ENCODE measurements at regions not wholly inside any gene's neighbourhood (a gene's known extent, or its start where the extent isn't known, plus 50 kb on each side); places are given as distances from the start of the nearest gene placed in this dataset.

GRCh38 chr4:106766519-106766918, 269.6 kb downstream of the DKK2 start:
- DNase-seq, result no peak

GRCh38 chr4:106764774-106765173, 271.3 kb downstream of the DKK2 start:
- DNase-seq, result no peak

- DNase-seq, result no peak
Measured at GRCh38 chr4:106762666-106763443, 273.3 kb downstream of the DKK2 start.

- no peak for DNase-seq
Measured at GRCh38 chr4:106753426-106753825, 282.7 kb downstream of the DKK2 start.

GRCh38 chr4:106746451-106746850, 289.7 kb downstream of the DKK2 start:
- DNase-seq, result no peak

- no peak for DNase-seq
Measured at GRCh38 chr4:106738121-106738520, 298.0 kb downstream of the DKK2 start.

- no peak for DNase-seq
Measured at GRCh38 chr4:106718548-106718947, 317.6 kb downstream of the DKK2 start.

- DNase-seq, result no peak
Measured at GRCh38 chr4:106717091-106717490, 319.0 kb downstream of the DKK2 start.

- DNase-seq, result no peak
Measured at GRCh38 chr4:106715825-106716224, 320.3 kb downstream of the DKK2 start.

- DNase-seq, result no peak
Measured at GRCh38 chr4:106708464-106708816, 327.7 kb downstream of the DKK2 start.

- no peak for DNase-seq
Measured at GRCh38 chr4:106707776-106708463, 328.2 kb downstream of the DKK2 start.

- DNase-seq, result no peak
Measured at GRCh38 chr4:106704253-106704870, 331.8 kb downstream of the DKK2 start.

GRCh38 chr4:106700321-106700720, 331.7 kb upstream of the GIMD1 start:
- DNase-seq, result no peak

- no peak for DNase-seq
Measured at GRCh38 chr4:106698621-106699195, 330.1 kb upstream of the GIMD1 start.

GRCh38 chr4:106695501-106696262, 327.1 kb upstream of the GIMD1 start:
- no peak for DNase-seq

- no peak for DNase-seq
Measured at GRCh38 chr4:106694232-106694631, 325.7 kb upstream of the GIMD1 start.

- DNase-seq, result no peak
Measured at GRCh38 chr4:106691749-106692148, 323.2 kb upstream of the GIMD1 start.

GRCh38 chr4:106690487-106690886, 321.9 kb upstream of the GIMD1 start:
- no peak for DNase-seq

GRCh38 chr4:106687026-106687425, 318.4 kb upstream of the GIMD1 start:
- DNase-seq, result no peak

GRCh38 chr4:106681381-106681921, 312.9 kb upstream of the GIMD1 start:
- no peak for DNase-seq

- DNase-seq, result no peak
Measured at GRCh38 chr4:106679063-106679462, 310.5 kb upstream of the GIMD1 start.

GRCh38 chr4:106677213-106677612, 308.6 kb upstream of the GIMD1 start:
- no peak for DNase-seq
